Activated CD4-positive, alpha-beta T cell treated with anti-CD3 and anti-CD28 coated beads for 48 hours (primary cell): ENCODE measurements at regions not wholly inside any gene's neighbourhood (a gene's known extent, or its start where the extent isn't known, plus 50 kb on each side); places are given as distances from the start of the nearest gene placed in this dataset.

Source experiments
- DNase-seq: peaks from one replicate; pipeline ENCODE4 v3.0.0-alpha.2; 2020

DNA sequence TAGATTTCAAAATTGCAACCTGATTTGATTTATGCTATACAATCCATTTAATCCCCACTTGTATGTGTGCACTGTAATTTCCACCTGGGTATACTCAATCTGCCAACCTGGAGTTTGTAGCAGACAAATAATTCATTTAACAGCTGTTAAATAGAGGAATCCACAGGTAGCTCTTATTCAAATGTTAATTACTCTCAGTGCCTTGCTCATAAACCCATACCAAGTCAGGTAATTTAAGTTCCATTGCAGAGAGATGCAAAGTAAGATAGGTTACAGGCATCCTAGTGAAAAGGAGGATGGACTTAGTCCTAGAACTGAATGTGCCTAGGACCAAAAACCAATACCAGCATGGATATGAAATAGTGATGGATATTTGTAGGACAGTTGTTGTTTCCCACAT is 674.2 kb downstream of the TBL1XR1 start:
- DNase-seq: no peak

DNA sequence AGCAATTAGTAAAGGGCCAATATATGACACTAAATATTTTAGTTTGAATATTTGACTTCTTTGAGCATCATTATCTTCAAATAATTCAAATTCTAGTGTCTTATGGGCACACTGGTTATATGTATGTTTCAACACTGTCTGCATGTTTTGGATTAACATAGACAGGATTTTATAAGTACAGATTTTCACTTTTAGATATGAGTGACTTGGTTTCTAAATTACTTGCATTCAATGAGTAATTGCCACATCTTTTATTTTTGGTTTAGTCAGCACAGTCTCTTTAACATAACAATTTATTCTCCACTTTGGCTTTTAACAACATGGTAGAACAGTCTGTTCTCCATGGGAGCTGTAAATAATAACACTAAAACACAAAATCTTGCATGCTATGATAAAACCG is 674.8 kb downstream of the TBL1XR1 start:
- no peak for DNase-seq

DNA sequence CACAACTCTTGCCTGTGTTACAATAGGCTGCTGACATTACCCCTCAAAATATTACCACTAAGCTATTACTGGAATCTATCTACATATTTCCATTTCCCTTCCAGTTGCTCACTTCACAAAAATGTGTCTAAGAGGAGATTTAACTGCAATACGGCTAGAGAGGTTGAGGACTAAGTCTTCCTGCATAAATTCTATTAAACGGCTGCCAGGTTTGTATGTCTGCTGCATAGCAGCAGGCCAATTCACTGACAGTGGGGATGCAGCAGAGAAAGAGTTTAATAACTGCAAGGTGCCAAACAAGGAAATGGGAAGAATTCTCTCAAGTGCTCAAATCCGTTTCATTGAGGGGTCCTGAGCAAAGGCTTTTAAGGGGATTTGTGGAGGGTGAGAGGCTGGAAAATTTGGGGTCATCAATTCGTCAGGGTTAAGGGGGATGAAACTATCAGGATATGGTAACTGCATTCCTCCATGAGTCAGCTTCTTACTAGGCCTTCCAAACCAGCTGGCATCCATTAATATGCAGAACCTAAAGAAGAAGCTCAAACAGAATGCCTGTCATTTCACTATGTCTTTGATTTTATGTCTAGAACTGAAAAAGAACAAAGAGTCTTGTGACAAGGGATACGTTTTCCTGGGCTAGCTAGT is 675.6 kb downstream of the TBL1XR1 start:
- DNase-seq: no peak

DNA sequence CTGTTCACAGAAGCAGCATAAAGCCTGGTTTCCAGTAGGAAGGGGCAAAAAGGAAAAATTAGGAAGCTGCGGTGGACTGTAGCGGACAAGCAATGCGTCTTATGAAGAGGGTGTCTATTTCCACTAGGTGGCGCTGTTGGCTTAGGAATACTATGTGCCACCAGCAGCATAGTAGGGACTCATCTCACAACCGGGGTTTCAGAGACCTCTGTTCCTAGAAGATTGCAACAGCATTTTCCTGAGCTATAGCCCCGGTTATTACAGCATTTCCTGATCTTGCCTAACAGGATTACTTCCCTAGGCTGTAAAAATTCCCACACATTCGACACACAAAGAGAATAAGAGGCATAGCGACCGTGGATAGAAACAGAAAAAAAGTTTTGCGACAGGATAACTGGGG is 683.0 kb downstream of the TBL1XR1 start:
- peak; percentile 26 for DNase-seq

DNA sequence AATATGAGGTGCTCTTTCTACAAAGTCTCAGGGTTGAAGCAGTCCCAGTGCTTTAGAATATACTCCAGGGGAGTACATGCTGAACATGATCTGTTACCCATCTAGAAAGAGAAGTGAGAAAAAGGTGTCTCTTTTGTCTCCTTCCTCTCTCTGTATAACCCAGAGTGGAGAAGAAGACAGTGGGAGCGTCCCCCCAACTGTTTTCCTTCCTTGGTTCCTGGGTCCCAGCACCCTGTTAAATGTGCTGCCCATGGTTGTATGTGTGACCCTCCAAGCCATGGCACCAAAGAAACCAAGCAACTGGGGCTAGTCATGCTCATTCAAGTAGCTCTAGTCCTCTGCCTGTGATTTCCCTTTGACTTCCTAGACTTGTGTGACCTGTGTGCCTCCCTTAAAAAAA is 683.7 kb downstream of the TBL1XR1 start:
- peak; percentile 23 for DNase-seq

DNA sequence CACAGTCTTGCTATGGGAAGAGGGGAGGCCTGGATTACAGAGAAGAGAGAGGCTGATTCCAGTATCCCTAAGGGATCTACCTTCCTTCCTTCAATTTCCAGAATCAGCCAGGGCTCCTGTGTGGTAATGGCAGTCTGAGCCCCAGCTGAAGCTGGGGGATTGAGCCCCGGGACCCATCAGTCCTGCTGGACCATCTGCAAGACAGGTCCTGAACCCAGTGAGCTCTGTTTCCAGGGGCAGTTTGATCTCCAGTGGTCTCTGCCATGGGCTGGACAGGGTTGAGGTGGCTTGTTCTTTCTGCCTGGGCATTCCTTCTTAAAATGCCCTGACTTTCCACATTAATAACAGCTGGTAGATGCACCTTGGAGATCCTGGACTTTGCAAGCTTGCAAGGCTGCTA is 685.2 kb downstream of the TBL1XR1 start:
- DNase-seq: no peak

DNA sequence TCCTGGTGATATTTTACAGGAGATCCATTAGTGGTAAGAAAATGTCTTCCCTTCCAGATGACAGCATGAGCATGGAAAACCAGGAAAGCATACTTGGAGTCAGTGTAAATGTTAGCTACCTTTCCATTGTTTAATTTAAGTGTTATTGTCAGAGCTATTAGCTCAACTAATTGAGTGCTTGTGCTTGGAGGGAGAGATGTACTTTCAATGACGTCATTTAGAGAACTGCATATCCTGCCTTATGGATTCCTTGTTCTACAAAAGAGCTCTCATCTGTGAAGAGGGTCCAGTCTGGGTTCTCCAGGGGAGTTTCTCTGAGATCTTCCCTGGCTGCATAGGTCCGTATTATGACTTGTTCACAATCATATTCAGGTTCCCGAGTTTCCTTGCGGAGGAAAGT is 687.2 kb downstream of the TBL1XR1 start:
- no peak for DNase-seq

DNA sequence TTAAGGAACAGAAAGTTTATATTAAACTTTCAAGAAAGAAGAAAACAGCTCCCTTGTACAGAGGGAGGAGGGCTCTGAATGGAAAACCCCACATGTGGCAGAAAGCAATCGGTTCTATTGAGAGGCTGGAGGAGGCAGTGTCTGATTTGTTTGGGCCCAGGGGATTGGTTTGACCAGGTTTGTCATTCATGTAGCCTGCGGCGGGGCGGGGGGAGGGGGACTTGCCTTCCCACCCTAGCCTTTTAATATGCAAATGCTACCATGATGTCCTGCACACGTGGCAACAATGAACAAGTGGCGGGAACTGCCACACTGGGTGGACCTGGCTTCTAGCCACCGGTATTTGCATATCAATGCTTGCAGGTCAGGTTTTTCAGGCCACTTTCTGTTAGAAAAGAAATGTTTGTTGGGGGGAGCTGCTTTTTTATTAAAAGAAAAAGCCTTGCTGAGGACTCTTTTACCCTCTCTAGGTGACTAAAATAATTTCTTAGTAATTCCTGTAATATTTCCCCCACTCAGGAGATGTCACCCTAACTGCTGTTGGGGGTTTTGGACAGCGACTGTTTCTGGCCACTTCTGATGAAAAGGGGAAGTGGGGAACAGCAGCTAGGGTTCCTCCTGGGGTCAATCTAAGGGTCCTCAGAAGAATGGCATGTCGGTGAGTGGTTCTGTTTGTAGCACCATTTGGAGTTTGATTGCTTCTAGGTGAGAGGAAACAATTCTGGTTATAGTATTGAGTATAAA is 691.2 kb downstream of the TBL1XR1 start:
- DNase-seq: no peak

DNA sequence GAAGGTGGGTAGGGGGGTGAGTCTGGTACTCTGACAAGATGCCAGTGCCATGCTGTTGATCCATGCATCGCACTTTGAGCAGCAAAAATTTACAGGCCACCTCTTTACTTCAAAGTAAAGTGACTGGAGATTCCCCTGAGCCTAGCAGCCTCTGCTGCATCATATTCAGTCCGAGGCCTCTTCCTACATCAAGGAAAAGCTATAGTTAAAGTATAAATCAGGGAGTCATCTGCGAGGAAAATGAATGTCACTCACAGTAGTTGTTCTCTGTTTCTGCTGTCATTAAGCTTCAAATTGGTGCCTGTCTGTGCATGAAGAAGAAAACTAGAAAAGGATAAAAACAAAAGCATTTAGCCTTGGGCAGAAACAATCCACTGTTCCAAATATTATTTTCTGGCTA is 706.2 kb downstream of the TBL1XR1 start:
- DNase-seq: no peak

DNA sequence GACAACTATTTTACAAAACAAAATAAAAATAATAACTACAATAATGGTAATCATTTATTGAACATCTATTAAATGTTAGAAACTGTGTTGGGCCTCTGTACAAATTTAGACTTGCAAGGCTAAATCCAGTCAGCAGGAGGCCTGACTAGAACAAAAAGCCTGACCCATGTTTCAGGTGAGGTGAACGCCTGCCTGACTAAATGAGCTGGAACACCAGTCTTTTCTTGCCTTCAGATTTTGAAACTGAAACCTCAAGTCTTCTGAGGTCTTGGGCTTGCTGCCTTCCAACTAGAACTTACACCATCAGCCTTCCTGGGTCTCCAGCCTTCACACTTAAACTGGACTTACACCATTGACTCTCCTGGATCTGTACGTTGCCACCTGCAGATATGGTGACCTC is 706.9 kb downstream of the TBL1XR1 start:
- DNase-seq: no peak

DNA sequence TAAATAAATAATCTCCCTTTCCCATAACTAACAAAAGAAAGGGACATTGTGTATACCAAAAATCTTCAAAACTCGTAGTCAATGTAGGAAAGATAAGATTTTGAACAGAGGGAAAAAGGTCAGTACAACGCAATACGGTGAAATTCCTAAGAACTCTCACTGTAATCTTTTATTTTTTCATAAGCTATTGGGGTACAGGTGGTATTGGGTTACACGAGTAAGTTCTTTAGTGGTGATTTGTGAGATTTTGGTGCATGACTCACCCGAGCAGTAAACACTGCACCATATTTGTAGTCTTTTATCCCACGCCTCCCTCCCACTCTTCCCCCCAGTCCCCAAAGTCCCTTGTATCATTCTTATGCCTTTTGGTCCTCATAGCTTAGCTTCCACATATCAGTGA is 718.0 kb downstream of the TBL1XR1 start:
- DNase-seq: no peak

DNA sequence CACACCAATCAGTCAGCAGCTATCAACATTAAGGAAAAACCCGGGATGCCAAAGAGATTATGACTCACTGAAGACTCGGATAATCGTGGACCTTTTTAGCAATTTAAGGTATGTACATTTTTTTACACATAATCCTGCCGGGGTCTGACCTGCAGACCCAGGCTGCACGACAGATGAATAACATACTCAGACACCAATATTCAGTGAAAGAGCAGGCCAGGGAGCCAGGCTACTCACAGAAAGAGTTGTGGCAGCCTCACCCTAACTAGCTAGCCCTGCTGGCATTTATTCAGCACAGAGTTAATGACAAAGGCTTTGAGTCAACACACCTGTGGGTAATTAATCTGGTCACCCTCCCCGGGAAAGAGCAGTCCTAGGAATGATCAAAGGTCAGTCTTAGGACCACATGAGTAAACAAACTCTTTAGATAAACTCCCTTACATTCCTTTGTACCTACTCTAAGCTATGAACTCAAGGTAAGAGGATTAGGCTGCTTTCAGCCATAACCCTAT is 727.5 kb downstream of the TBL1XR1 start:
- no peak for DNase-seq

DNA sequence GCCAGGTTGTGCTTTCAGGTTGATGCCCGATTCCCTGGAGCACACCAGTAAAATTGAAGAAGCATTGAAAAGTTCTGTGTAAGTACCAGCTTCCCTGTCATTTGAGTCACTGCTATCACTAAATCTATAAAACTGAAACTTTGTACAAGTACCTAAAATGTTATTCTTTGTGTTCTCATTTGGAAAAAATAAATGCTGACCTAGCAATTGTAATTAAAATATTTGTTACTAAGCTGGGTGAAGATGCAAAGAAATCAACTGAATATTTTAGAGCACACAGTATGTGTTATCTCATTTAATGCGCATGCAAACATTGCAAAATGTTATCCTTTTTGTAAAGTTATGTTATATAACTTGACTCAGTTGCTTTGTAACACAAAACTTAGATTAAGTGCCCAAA is 733.7 kb downstream of the TBL1XR1 start:
- DNase-seq: no peak

DNA sequence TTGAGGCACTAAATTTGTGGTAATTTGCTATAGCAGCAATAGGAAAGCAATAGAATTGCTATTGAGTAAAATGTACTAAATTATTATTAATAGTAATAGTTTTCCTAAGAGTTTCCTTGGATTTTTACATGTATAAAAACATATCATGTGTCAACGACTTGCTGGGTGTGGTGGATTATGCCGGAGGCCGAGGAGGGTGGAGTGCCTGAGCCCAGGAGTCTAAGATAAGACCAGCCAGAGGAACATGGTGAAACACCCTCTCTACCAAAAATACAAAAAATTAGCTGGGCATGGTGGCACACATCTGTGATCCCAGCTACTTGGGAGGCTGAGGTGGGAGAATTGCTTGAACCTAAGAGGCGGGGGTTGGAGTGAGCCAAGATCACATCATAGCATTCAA is 749.9 kb downstream of the TBL1XR1 start:
- no peak for DNase-seq

DNA sequence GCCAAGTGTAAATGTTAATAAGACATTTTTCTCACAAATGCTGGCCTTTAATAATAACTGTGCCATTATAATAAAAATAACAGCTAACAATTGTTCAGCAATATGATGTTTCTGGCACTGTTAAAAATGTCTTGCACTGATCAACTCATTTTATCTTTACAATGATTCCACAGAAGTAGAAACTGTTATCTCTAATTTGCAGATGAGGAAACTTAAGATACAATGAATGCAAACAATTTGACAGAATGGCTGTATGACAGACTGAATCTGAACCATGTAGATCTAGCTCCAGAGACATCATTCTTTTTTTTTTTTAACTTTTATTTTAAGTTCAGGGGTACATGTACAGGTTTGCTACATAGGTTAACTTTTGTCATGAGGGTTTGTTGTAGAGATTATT is 755.0 kb downstream of the TBL1XR1 start:
- DNase-seq: no peak

DNA sequence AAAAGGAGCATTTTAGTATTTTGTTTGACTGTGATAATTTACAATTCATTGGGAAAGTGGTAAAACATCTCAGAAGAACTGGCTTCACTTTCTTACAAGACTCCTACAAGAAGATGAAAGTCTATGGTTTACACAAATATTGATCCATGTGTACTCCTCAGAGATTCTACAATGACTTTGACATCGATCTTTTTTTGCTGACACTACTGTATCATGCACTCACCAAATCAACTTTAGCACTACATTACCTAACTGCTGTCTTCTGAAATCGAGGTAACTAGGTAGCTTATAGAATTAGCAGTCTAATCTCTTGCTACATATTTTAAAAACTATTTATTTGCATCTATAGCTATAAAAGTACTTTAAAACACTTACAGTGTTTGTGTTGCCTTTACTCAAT is 757.6 kb downstream of the TBL1XR1 start:
- DNase-seq: no peak

DNA sequence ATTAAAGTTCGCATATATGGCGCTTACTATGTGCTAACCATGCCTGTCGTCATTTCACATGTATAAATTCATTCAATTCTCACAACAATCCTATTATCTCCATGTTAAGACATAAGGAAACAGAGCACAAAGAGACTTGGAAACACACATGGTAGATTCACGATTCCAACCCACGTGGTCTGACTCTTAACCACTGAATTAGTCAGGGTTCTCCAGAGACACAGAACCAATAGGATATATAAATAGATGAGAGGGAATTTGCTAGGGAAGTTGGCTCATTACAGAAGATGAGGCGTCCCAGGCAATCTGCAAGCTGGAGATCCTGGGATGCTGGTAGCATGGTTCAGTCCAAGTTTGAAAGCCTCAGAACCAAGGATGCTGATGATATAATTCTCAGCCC is 765.3 kb downstream of the TBL1XR1 start:
- no peak for DNase-seq

DNA sequence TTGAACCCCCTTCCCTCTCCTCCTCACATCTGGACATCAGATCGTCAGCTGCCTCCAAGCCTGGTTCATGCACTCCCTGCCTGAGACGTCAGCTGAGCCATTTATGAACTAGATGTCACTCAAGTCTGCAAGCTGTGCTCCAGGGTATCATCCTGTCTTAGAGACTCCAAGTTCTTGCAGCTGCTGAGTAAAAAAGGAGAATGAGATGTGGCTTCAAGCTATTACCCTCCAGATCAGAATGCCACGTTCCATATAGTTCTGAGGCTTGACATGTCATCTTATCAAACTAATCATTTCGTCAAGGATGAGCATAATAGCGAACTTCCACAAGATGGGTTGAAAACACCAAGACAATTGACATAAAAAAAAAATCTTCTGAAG is 766.3 kb downstream of the TBL1XR1 start:
- DNase-seq: no peak

DNA sequence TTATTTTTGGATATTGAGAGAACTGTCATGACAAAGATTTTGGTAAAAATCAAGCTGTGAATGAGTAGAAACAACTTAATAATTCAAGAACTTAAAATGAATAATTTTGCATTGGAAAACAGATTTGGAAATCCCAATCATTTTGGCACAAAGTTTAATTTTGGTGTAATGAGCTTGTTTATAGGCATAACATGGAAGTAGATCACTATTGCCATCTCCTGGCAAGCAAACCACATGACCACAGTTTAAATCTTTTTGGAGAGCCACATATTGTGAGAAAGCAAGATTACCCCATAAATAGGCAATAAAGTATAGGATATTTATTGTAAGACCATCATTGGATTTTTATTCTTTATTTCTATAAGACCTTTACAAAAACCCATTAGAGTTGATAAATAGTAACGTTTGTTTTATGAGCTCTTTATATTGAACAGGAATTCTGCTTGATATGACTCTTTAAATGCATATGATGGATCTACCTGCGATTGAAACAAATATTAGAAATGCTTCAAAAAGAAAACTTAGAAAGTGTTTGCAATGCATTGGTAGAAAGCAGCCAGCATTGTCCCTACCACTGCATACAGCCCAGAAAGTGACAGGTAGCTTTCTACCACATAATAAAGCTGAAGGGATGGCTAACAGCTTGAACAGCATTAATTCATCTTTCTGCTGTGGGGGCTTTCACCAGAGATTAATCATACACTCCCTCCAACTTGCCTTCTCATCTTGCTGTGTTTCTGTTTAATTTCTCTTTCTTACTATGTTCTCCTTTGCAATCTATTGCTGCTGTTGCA is 766.8 kb downstream of the TBL1XR1 start:
- DNase-seq: no peak

DNA sequence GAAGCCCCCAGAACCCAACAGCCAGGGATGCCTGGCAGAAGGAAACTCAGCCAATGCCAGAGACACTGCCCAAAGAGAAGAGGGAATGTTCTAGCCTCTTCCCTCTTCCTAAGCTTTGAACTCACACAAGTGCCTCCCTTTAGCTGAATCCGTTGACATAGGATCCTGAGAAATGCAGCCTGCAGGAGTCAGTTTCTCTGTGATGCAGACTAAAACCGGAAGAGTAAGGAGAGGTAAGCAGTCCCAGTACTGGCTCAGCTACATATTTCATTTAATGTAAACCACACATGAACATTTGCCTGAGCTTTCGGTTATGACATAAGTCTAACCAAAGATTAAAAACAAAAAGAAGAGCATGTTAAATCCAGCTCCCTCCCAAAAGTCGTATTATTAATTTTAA is 768.7 kb downstream of the TBL1XR1 start:
- DNase-seq: no peak

DNA sequence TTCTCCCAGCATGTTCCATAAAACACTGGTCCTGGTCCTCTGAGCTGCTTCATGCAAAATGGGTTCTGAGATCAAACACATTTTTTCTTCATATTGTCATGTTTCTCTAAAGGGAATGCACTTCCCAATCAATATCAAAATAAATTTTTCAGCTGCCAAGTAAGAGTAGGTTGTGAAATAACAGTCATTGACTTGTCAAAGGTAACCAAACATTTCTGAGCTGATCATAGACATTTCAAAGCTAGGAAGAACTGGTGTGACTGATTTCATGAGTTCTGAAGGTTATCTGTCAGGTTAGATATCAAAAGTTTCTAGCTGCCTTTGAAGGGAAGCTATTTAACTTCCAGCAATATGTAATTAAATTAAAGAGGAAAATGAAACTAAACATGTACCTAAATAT is 770.9 kb downstream of the TBL1XR1 start:
- DNase-seq: no peak

DNA sequence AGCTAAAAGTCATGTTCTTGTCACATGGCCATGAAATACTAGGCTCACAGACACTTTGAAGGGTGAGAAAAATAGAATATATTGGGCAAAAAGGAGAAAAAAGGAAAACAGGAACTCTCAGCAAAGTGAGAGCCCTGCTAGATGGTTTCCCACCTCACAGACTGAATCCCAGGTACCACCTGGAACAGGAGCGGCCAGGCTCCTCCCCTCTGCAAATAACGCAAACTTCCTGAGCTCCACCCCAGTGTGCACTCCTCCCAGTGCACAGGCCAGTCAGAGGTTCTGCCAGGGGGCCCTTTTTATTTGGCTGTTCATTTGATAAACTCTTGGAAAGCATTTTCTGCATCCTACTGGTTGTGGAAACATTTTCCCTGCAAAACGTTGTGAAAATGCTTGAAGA is 780.4 kb downstream of the TBL1XR1 start:
- DNase-seq: no peak

DNA sequence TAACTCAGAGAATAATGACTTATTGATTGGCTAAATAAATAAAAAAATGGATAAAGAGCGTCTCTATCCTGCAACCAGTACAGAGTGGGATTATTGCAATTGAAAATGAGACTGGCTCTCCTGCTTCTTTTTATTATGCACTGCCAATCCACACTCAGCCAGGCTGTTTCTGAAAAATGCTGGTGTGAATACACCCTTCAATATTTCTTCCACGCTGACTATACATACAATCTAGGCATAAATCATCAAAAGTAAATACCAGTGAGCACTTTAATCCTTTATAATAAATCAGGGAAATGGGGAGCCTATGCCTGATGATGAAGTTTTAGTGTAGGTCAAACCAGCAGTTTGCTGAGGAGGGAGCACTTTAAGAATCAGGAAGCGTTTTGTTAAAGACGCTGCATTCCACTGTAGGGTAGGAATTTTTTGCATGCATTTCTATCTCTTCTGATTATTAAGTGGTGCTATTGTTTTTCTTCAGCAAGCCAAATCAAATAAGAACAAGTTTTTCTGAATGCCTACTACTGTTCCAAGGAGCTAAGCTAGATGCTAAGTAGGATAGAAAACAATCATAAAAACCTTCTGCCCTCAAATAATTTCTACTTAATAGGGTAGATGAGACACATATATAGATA is 781.5 kb downstream of the TBL1XR1 start:
- DNase-seq: no peak

DNA sequence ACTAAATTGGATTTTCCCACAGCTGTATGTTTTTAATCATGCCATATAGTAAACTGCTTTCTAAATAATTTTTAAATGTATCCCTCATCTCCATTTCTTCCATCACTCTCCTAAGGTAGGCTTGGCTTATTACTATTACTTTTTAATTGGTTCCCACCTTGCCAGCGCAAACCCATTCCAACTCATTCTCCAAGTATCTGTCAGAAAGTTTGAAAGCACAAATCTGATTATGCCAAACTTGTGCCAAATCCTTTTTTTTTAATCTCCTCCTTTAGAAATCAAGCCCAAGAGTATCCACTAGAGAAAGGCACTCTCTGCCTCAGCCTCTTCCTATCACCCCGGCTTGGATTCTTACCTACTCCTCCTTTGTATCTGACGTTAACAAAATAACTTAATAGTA is 784.5 kb downstream of the TBL1XR1 start:
- DNase-seq: no peak
